Heart left ventricle (tissue), 13 donors: ENCODE measurements at regions not wholly inside any gene's neighbourhood (a gene's known extent, or its start where the extent isn't known, plus 50 kb on each side); places are given as distances from the start of the nearest gene placed in this dataset.

Experiments
- POLR2A ChIP-seq, 2 donors: fragments of 450-650 bp; IDR thresholded peaks; one replicate each; pipeline ENCODE4 v1.6.1; 2017; ENCODE audit warnings: antibody characterized with exemption in 2 of 2, mild to moderate bottlenecking in 2 of 2, moderate library complexity in 2 of 2
- TF ChIP-seq, protein P1 (sequence below), 12 donors: fragments of 200-600 bp; sonication (generic) in 4 of 12; IDR thresholded peaks; one replicate each; pipeline versions ENCODE4 v1.5.0 to v1.8.0; 2018 to 2022; ENCODE audit warnings: antibody characterized with exemption in 12 of 12, mild to moderate bottlenecking in 5 of 12
- donor health status: ischemic (EF 13 %, LVEDD 7.1; RV severe dilation, severe dysfunction).
- donor health status: DM: no; HTN: yes; CAD: no.
- donor health status: DM: no; HTN: no; CAD: no.
- donor health status: ischemic (EF 25% LVEDD 6.9; RV normal size, moderate dysfunction).
- donor health status: ischemic (EF 25% LVEDD 5.7; RV mildly dilated, moderate dysfunction).
- donor health status: ischemic (EF 35%, LVEDD 5.7; RV mildly dilated, moderate dysfunction).
- donor health status: nonischemic (EF 11% LVEDD 7.7; RV severe dilation, severe dysfunction).
- donor health status: DM: yes; HTN: yes; CAD: no.
- donor health status: PGD.
- donor health status: ischemic (EF 29% LVEDD 5.4; RV normal size, mild dysfunction).
- donor health status: nonischemic (EF 23%, LVEDD 6.1; RV moderate dilation, normal function).

DNA sequence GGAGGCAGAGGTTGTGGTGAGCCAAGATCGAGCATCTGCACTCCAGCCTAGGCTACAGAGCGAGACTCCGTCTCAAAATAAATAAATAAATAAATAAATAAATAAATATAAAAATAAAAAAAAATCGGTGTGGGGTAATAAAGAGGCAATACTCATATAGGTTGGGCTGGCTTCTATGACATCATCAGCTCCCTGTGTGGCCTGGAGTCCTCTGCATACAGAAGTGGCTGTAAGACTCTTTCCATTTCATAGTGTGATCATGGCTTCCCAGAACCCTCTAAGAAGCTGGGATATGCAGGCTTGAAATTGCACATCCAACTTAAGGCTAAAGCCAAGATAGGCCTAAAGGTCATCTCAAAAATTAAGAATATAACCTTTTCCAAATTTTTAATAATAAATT lies 101.6 kb downstream of the ZIC4 start:
- TF ChIP-seq, protein P1, sequence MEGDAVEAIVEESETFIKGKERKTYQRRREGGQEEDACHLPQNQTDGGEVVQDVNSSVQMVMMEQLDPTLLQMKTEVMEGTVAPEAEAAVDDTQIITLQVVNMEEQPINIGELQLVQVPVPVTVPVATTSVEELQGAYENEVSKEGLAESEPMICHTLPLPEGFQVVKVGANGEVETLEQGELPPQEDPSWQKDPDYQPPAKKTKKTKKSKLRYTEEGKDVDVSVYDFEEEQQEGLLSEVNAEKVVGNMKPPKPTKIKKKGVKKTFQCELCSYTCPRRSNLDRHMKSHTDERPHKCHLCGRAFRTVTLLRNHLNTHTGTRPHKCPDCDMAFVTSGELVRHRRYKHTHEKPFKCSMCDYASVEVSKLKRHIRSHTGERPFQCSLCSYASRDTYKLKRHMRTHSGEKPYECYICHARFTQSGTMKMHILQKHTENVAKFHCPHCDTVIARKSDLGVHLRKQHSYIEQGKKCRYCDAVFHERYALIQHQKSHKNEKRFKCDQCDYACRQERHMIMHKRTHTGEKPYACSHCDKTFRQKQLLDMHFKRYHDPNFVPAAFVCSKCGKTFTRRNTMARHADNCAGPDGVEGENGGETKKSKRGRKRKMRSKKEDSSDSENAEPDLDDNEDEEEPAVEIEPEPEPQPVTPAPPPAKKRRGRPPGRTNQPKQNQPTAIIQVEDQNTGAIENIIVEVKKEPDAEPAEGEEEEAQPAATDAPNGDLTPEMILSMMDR (IDR thresholded peaks at IDR 0.05) = no peak
- TF ChIP-seq POLR2A (IDR thresholded peaks at IDR 0.05) = no peak
